ENCODE measurements at regions not wholly inside any gene's neighbourhood (a gene's known extent, or its start where the extent isn't known, plus 50 kb on each side); places are given as distances from the start of the nearest gene placed in this dataset.
"Not testable (repeated sequence)": the region's sequence is repeated elsewhere in the genome, so short reads cannot be mapped to it uniquely, and the experiment has no call there.

DNA sequence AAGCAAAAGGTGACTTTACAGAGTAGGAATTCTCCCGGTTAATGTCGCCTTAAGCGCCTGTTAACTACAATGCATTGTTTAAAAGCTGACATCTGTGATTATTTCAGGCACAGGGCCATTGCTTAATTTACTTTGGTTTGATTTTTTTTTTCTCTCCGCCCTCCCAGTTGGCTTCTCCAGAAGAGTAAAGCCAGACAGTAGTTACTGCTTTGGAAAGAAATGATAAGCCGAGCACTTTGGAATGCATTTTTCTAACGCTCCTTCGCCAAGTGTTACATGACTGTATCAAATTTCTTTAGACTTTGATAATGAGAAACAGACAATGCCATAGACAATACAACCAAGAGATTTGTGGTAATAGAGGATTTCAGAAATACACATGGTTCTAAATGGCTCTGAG, 383.0 kb upstream of the TENM3 start:
- no peak for ATAC-seq (replicated peaks)

DNA sequence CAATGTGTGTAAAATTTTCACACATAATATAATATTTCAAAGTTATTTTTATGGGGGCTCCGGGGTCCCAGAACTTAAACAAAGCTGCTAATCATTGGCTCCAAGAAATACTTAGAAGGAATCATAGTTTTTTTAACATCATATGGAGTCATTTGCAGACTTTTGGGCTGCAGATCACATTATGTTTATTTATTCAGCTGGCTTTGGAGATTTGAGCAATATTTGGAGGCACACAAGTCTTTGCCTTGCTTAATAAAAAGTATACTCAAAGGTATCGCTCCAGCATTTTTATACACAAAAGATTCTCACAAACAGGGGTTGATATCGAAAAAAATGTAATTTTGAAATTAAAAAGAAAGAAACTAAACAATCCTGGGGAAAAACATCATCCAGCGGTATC, 382.5 kb upstream of the TENM3 start:
- no peak overlapping the region for H3K27ac Mint-ChIP-seq
- H3K9me3 Mint-ChIP-seq: peaks cover 14% of the 10 kb centered on the region
- H3K27me3 Mint-ChIP-seq: no peaks in the 10 kb centered on the region
- no peak overlapping the region for H3K4me3 Mint-ChIP-seq
- no peaks in the 10 kb centered on the region for H3K36me3 Mint-ChIP-seq (ENCODE audit: low read depth)
- no peak for ATAC-seq (replicated peaks)
- H3K4me1 Mint-ChIP-seq: no peaks in the 10 kb centered on the region

More for the DNA sequence above, 383.0 kb upstream of the TENM3 start:
- H3K27me3 Mint-ChIP-seq: no peaks in the 10 kb centered on the region
- H3K4me1 Mint-ChIP-seq: no peaks in the 10 kb centered on the region
- H3K9me3 Mint-ChIP-seq: peaks cover 14% of the 10 kb centered on the region
- no peak overlapping the region for H3K4me3 Mint-ChIP-seq
- H3K36me3 Mint-ChIP-seq (ENCODE audit: low read depth): no peaks in the 10 kb centered on the region
- H3K27ac Mint-ChIP-seq: no peak overlapping the region

DNA sequence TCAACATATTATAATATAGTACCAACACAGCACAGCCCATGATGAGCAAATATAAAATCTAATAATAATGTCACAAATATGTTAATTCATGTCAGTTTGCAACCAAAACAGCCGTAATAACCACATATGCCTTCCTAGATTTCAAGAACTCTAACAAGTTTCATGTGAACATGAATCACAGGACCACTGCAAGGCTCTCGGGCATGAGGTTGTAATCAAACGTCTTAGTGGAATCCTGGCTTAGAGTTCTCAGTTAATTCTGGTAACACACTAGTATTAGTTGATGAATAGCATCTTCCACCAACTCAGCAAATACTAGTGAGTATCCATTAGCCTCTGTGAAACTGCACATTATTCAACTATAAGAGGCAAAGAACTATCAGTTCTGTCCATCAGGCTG, 379.3 kb upstream of the TENM3 start:
- no peak for ATAC-seq (replicated peaks)

DNA sequence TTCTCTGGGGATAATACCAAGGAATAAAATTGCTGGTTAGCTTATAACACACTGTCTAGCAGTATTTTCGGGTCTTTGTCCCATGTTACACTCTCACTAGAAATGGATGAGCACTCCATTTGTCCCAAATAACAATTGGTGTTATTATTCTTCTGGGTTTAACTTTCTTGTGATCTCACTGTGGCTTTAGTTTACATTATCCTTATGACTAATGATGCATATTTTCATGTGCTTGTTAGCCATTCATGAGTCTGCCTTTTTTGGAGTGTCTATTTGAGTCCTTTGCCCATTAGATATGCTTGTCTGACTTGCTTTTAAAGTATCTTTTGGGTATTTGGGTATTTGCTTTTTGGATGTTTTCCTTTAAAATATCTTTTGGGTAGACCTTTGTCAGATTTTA, 372.9 kb upstream of the TENM3 start:
- ATAC-seq (replicated peaks): no peak
- no peaks in the 10 kb centered on the region for H3K4me1 Mint-ChIP-seq
- no peaks in the 10 kb centered on the region for H3K27me3 Mint-ChIP-seq
- peaks cover 8% of the 10 kb centered on the region for H3K9me3 Mint-ChIP-seq
- H3K27ac Mint-ChIP-seq: no peak overlapping the region
- H3K36me3 Mint-ChIP-seq (ENCODE audit: low read depth): no peaks in the 10 kb centered on the region
- no peak overlapping the region for H3K4me3 Mint-ChIP-seq

More for the DNA sequence above, 379.3 kb upstream of the TENM3 start:
- Mint-ChIP-seq H3K4me1 (no peaks in the 10 kb centered on the region), H3K4me3 (no peak overlapping the region), H3K27ac (no peak overlapping the region), H3K36me3 (ENCODE audit: low read depth) (no peaks in the 10 kb centered on the region), H3K9me3 (peaks cover 11% of the 10 kb centered on the region), H3K27me3 (no peaks in the 10 kb centered on the region)

DNA sequence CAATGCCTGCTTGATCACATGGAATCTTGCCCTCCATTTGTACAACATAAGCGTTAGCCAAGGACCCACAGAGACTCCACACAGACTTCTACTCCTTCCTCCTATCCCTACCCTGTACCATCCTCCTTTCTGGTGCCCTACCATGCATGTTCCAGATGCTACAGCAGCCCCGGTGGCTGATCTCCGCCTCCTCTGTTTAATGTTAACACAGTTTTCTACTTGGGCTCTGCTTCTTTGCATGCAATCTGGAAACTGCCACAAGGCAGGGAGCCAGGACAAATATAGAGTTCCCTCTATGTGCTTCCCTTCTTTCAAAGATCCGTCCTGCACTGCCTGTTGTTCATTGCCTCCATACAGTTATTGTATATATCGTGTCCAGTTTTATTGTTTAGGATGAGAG, 368.6 kb upstream of the TENM3 start:
- H3K27me3 Mint-ChIP-seq: no peaks in the 10 kb centered on the region
- peaks cover 10% of the 10 kb centered on the region for H3K9me3 Mint-ChIP-seq
- no peak overlapping the region for H3K27ac Mint-ChIP-seq
- no peaks in the 10 kb centered on the region for H3K4me1 Mint-ChIP-seq
- H3K36me3 Mint-ChIP-seq (ENCODE audit: low read depth): no peaks in the 10 kb centered on the region
- no peak for ATAC-seq (replicated peaks)
- H3K4me3 Mint-ChIP-seq: no peak overlapping the region

DNA sequence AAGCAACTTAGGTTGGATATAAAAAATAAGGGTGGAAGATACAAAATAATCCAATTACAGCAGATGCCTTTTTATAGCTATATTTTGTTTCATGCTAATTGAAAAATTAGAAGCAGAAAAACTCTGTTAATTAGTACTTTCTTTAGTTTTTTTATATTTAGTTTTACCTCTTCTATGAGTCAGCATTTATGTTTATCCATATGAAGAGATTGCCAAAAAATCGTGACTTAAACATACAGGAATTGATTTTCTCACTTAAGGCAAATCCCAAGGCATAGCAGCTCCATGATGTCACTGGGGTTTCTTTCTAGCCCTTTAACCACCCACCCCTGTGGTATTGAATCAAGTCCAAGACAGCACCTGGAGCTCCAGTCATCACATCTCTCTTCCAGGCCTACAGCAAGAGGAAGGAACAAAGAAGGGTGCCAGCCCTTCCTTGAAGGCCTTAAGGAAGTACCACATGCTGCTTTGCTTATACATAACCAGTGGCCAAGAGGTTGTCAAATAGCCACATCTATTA, 365.8 kb upstream of the TENM3 start:
- Mint-ChIP-seq H3K27me3 (no peaks in the 10 kb centered on the region), H3K4me3 (no peak overlapping the region), H3K36me3 (ENCODE audit: low read depth) (no peaks in the 10 kb centered on the region), H3K9me3 (peaks cover 10% of the 10 kb centered on the region), H3K27ac (no peak overlapping the region), H3K4me1 (no peaks in the 10 kb centered on the region)
- ATAC-seq (replicated peaks): no peak

DNA sequence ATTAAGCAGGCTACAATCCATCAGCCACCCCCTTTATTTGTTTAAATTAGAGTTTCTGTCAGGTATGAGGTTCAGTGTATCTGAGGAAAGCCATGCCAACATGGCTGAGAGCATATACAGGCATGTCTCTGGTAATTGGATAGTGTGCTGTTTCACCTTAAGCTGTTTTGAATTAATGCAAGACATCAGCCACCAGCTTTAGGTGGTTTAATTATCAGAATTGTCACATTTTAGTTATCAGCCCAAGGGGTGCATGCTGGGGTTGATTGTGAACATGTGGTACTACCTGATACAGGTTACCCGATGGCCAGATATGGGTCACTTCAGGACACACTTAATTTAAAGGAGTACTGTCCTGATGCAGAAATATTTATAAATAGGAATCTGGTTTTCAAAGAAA, 353.2 kb upstream of the TENM3 start:
- Mint-ChIP-seq H3K27ac (no peak overlapping the region), H3K4me1 (no peaks in the 10 kb centered on the region), H3K36me3 (ENCODE audit: low read depth) (no peaks in the 10 kb centered on the region), H3K27me3 (no peaks in the 10 kb centered on the region), H3K9me3 (peaks cover 15% of the 10 kb centered on the region), H3K4me3 (no peak overlapping the region)
- no peak for ATAC-seq (replicated peaks)

DNA sequence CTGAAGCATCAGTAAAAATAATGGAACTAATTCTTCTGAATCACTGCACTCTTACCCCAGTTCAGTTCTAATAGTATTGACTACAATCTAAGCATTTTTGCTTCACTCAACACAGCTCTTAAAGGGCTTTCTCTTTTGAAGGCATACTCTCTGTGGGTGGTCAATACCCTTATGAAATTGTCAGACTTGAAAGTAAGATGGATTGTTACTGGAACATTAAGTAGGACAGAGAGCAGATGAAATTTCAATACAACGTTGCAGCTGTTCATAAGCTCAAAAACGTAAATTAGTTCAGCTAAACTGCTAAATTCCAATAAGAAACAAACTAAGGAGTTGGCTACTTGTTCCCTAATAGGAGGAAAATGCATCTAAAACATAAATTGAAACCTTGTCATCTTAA, 352.3 kb upstream of the TENM3 start:
- Mint-ChIP-seq H3K27me3 (no peaks in the 10 kb centered on the region), H3K27ac (no peak overlapping the region), H3K4me1 (no peaks in the 10 kb centered on the region), H3K36me3 (ENCODE audit: low read depth) (no peaks in the 10 kb centered on the region), H3K9me3 (peaks cover 18% of the 10 kb centered on the region), H3K4me3 (no peak overlapping the region)
- no peak for ATAC-seq (replicated peaks)

DNA sequence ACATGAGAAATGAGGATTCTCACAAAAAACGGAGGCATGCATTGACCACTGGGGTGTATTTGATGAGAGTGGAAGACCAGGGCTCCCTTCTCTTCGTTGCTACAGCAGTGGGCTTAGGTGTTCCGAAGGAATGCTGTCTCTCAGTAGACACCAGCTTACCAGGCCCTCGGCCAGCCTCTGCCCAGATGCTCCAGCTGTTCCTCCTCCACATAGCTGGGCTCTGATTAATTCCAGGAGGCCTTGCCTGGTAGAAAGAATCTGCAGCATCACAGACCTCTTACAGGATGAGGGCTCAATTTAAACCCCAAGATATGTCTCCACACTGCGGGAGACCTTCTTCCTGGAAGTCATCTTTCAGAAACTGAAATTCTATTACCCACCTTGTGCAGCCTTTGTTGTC, 346.6 kb upstream of the TENM3 start:
- no peak for ATAC-seq (replicated peaks)
- H3K27ac Mint-ChIP-seq: no peak overlapping the region
- H3K36me3 Mint-ChIP-seq (ENCODE audit: low read depth): no peaks in the 10 kb centered on the region
- no peaks in the 10 kb centered on the region for H3K27me3 Mint-ChIP-seq
- H3K9me3 Mint-ChIP-seq: peaks cover 21% of the 10 kb centered on the region
- H3K4me3 Mint-ChIP-seq: no peak overlapping the region
- H3K4me1 Mint-ChIP-seq: no peaks in the 10 kb centered on the region

DNA sequence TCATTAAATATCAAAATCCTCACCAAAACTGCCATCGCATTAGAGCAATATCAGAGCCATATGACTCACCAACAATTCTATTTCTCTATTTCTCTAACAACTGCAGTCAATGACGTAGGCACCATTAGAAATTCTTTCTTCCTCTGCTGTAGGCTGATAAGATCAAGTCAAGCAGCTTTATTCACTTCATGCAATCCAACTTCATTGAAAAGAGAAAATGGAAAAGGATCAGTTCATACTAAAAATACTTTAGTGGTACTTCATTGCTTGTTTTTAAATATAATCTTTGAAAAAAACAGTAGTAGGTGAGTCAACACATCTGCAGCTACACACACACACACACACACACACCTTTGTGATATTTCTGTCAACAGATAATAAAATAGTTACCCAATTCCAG, 345.3 kb upstream of the TENM3 start:
- Mint-ChIP-seq H3K36me3 (ENCODE audit: low read depth) (no peaks in the 10 kb centered on the region), H3K27me3 (no peaks in the 10 kb centered on the region), H3K9me3 (peaks cover 14% of the 10 kb centered on the region), H3K4me1 (no peaks in the 10 kb centered on the region), H3K27ac (no peak overlapping the region), H3K4me3 (no peak overlapping the region)
- no peak for ATAC-seq (replicated peaks)

DNA sequence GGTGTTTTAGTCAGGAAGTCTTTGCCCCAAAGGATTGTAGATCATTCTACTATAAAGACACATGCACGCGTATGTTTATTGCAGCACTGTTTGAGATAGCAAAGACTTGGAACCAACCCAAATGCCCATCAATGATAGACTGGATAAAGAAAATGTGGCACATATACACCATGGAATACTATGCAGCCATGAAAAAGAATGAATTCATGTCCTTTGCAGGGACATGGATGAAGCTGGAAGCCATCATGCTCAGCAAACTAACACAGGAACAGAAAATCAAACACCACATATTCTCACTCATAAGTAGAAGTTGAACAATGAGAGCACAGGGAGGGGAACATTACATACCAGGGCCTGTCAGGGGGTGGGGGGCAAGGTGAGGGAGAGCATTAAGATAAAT, 340.8 kb upstream of the TENM3 start:
- not testable (repeated sequence) for ATAC-seq (replicated peaks); H3K36me3 Mint-ChIP-seq (ENCODE audit: low read depth); H3K4me1 Mint-ChIP-seq; H3K27me3 Mint-ChIP-seq; H3K27ac Mint-ChIP-seq; H3K4me3 Mint-ChIP-seq
- peaks cover 15% of the 10 kb centered on the region for H3K9me3 Mint-ChIP-seq

DNA sequence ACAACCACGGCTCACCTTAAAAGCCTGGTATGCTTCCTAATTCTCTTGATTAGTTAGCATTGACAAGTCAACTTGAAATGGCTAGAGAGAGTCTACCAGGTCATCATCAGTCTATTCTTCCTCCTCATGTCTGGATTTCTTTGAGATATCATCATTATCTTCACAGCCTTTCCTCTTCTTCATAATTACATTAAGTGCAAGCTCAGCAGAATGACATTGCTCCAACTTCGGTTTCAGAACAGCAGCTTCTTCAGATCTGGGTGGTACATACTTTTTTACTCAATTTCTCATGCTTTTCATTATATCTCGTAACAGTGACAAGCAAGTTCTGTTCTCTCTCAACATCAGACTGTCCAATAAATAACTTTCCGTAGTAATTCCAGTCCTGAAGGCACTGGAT, 337.5 kb upstream of the TENM3 start:
- Mint-ChIP-seq H3K27ac (no peak overlapping the region), H3K27me3 (no peaks in the 10 kb centered on the region), H3K9me3 (peaks cover 13% of the 10 kb centered on the region), H3K4me1 (no peaks in the 10 kb centered on the region), H3K36me3 (ENCODE audit: low read depth) (no peaks in the 10 kb centered on the region), H3K4me3 (no peak overlapping the region)
- no peak for ATAC-seq (replicated peaks)

DNA sequence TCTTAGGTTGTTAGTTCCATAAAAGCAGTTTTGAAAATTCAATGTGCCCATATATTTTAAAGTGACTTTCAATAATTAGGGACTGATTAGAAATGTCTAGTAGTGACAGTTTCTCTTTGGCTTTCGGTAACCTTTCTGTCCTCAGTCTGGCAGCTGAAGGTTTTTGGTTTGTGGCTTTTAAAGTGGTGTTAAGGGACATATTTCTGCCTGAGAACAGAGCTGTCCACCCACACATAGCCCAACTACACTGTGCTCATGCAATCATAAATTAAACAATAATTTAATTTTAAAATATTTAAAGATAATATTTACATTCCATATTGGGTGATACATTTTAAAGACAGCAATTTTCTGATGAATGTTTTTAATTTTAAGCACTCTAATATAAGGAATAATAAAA, 335.0 kb upstream of the TENM3 start:
- peaks cover 25% of the 10 kb centered on the region for H3K9me3 Mint-ChIP-seq

DNA sequence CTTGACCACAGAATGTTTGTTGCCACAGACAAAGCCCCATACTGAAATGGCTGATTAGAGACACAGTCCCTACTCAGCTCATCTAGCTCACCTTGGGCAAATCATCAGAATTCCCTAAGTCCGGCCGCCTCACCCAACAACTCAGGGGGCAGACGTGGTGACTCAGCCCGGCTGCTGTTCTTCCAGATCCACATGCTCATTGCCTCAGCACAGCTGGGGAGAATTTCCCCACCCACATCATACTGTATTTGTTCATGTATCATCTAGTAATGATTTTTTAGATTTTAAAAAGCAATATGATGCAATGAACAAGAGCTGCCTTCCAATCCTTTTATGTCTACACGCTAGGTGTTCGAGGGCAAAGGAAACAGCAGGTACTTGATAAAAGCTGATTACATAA, 333.8 kb upstream of the TENM3 start:
- ATAC-seq (replicated peaks): no peak
- Mint-ChIP-seq H3K27me3 (no peaks in the 10 kb centered on the region), H3K4me3 (no peak overlapping the region), H3K4me1 (no peaks in the 10 kb centered on the region), H3K9me3 (peaks cover 22% of the 10 kb centered on the region), H3K36me3 (ENCODE audit: low read depth) (no peaks in the 10 kb centered on the region), H3K27ac (no peak overlapping the region)

More for the DNA sequence above, 335.0 kb upstream of the TENM3 start:
- no peak overlapping the region for H3K4me3 Mint-ChIP-seq
- no peaks in the 10 kb centered on the region for H3K36me3 Mint-ChIP-seq (ENCODE audit: low read depth)
- no peak for ATAC-seq (replicated peaks)
- no peaks in the 10 kb centered on the region for H3K4me1 Mint-ChIP-seq
- no peaks in the 10 kb centered on the region for H3K27me3 Mint-ChIP-seq
- no peak overlapping the region for H3K27ac Mint-ChIP-seq

DNA sequence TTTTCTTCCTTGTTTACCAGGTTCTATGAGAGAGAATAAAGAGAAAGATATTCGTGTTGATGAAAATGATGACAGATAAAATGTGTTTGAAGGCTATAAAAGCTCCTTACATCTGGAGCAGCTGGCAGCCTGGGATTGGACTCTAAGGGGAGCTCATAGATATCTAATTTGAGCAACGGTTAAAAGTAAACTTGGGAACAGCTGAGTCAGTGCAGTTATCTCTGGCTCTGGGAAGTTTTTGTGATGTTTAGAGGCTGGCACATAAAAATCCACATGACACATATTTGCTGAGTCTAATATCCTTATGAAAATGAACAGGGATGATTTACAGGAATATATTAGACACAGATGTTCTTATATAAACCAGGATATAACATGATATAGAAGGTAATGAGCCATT, 331.8 kb upstream of the TENM3 start:
- Mint-ChIP-seq H3K36me3 (ENCODE audit: low read depth) (no peaks in the 10 kb centered on the region), H3K27ac (no peak overlapping the region), H3K4me1 (no peaks in the 10 kb centered on the region), H3K27me3 (no peaks in the 10 kb centered on the region), H3K9me3 (peaks cover 27% of the 10 kb centered on the region), H3K4me3 (no peak overlapping the region)
- no peak for ATAC-seq (replicated peaks)

DNA sequence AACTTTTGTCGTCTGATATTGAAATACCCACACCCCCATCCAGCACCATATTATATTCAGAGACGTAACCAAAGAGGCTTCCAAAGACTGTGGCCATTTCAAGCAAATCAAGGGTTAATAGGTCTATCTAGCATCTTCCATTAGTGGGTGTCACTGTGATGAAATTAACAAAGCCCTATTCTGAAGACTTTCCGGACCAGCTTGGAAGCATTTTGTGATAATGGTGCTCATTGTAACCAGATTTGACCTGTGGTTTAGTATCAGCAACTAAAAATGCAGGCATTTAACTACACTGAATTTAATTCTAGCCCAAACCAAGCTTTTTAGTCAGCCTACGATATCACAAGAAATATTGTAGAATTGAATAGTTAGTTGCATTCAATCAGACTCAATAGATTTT, 309.7 kb upstream of the TENM3 start:
- H3K36me3 Mint-ChIP-seq (ENCODE audit: low read depth): no peaks in the 10 kb centered on the region
- H3K27me3 Mint-ChIP-seq: no peaks in the 10 kb centered on the region
- ATAC-seq (replicated peaks): no peak
- no peaks in the 10 kb centered on the region for H3K4me1 Mint-ChIP-seq
- H3K4me3 Mint-ChIP-seq: no peak overlapping the region
- H3K27ac Mint-ChIP-seq: no peak overlapping the region
- peaks cover 13% of the 10 kb centered on the region for H3K9me3 Mint-ChIP-seq
